Stimulated activated naive CD8-positive, alpha-beta T cell treated with anti-CD3 and anti-CD28 coated beads, Interleukin-15, Interleukin-2, amounts not matched to agents 100 ng/mL and 50 ng/mL, for 24 hours (primary cell): ENCODE measurements at regions not wholly inside any gene's neighbourhood (a gene's known extent, or its start where the extent isn't known, plus 50 kb on each side); places are given as distances from the start of the nearest gene placed in this dataset.

Experiments
- H3K27ac Mint-ChIP-seq: one replicate; pipeline ENCODE4 v1.8.0; 2021; ENCODE audit warnings: mild to moderate bottlenecking, mixed read lengths
- H3K27me3 Mint-ChIP-seq: one replicate; pipeline ENCODE4 v1.8.0; 2021; ENCODE audit warnings: mixed read lengths
- H3K36me3 Mint-ChIP-seq: one replicate; pipeline ENCODE4 v1.8.0; 2021; ENCODE audit warnings: low read depth, mixed read lengths
- H3K4me1 Mint-ChIP-seq: one replicate; pipeline ENCODE4 v1.8.0; 2021; ENCODE audit warnings: low read depth, mixed read lengths
- H3K4me3 Mint-ChIP-seq: one replicate; pipeline ENCODE4 v1.8.0; 2021; ENCODE audit warnings: mild to moderate bottlenecking, mixed read lengths
- H3K9me3 Mint-ChIP-seq: one replicate; pipeline ENCODE4 v1.8.0; 2021; ENCODE audit warnings: mixed read lengths

DNA sequence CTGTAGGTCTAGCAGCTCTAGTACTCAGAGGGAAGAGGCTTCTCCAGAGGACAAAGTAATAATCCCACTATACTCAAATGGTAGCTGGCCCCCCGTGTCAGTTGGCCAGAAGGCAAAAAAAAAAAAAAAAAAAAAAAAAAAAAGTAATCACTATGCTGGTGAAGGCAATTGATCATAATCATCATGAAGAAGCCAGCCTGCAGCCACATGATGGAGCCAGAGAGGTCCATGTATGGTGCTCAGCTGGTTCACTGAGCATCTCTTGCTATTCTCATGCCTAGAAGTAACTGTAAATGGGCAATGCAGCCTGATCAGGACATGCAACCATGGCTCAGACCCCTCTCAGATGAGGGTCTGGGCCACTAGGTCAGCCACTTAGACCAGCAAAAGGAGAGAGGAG is 378.8 kb downstream of the MED13L start:
- no peaks in the 10 kb centered on the region for H3K4me1 Mint-ChIP-seq
- H3K27me3 Mint-ChIP-seq: peaks cover 21% of the 10 kb centered on the region
- H3K4me3 Mint-ChIP-seq: no peak overlapping the region
- no peak overlapping the region for H3K27ac Mint-ChIP-seq
- no peaks in the 10 kb centered on the region for H3K36me3 Mint-ChIP-seq
- peaks cover 10% of the 10 kb centered on the region for H3K9me3 Mint-ChIP-seq

DNA sequence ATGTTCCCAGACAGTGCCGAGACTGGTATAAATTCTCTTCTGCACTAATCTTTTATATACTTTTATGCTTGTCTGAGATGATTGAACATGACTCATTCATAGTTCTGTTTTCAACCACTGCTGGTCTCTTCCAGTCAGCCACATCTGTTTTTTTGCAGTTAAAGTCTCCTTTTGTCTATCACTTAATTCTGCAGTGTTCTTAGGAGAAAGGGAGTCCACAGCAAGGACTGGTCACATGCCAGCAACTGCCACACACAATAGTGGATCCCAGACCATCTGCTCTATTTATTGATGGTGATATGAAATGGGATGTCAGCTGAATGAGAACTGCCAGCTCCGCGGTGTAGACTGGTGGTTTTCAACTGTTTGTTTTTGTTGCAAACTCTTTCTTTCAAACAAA is 379.8 kb downstream of the MED13L start:
- Mint-ChIP-seq H3K36me3 (no peaks in the 10 kb centered on the region), H3K27ac (no peak overlapping the region), H3K9me3 (peaks cover 4% of the 10 kb centered on the region), H3K27me3 (peaks cover 25% of the 10 kb centered on the region), H3K4me1 (no peaks in the 10 kb centered on the region), H3K4me3 (no peak overlapping the region)

DNA sequence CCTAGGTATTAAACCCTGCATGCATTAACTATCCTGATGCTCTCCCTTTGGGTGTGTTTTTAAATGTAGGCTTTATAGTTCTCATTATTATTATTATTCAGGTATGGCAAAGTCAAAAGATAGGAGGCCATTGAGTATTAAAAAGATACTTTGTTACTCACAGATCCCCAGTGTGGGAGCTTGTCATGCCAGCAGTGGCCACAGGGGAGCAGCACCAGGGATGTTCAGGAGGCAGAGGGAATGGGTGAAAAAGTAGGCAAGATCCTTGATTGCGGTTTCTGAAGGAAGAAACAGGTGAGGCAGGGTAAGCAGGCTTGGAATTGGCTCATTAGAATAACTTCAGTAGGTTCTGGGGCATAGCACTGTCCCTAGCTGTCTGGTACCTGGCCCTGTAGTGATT is 382.2 kb downstream of the MED13L start:
- Mint-ChIP-seq H3K9me3 (peaks cover 4% of the 10 kb centered on the region), H3K4me1 (no peaks in the 10 kb centered on the region), H3K4me3 (no peak overlapping the region), H3K27me3 (peaks cover 22% of the 10 kb centered on the region), H3K27ac (no peak overlapping the region), H3K36me3 (no peaks in the 10 kb centered on the region)

DNA sequence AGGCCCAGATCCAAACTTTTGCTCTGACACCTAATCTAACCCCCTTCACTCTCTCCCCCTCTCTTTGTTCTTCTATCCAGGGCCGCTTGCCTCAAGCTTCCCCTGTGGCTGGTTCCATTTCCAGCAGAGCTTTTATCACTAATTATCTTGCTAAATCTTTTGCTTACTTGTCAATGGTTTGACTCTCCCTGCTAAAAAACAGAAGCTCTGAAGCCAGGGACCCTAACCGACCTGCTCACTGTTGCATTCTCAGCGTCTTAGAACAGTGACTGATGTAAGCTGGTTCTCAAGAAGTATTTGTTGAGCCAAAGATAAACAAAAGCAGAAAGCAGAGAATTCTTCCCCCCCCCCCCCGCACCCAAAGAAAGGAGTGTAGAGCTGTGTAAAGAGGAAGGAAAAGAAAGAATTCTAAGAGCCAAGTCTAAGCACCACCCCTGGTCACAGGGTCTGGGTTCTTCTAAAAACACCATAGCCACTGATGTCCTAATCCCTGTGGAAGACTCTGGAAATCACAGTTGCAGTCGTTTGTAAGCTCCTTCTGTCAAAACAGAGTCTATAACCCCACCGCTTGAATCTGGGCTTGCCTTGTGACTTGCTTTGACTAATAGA is 385.8 kb downstream of the MED13L start:
- no peaks in the 10 kb centered on the region for H3K4me1 Mint-ChIP-seq
- peaks cover 4% of the 10 kb centered on the region for H3K9me3 Mint-ChIP-seq
- no peak overlapping the region for H3K27ac Mint-ChIP-seq
- peaks cover 22% of the 10 kb centered on the region for H3K27me3 Mint-ChIP-seq
- no peak overlapping the region for H3K4me3 Mint-ChIP-seq
- no peaks in the 10 kb centered on the region for H3K36me3 Mint-ChIP-seq

DNA sequence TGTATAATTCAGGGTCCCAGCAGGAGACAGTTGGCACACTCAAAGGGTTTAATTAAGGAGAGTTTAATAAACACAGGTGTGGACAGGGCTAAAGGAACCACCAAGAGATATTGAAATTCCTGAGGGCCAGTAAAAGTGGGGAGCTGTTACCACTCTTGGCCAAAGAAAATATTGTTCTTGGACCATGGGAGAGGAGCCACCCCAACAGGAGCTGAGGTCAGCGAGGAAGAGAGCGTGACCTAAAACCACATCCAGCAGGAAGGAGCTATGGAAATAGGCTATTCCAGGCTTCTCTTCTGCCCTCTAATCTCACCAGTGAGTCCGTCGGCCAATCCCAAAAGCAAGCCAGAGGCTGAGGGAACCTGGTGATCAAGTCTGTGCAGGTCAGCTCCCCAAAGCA is 390.8 kb downstream of the MED13L start:
- Mint-ChIP-seq H3K4me1 (no peaks in the 10 kb centered on the region), H3K4me3 (no peak overlapping the region), H3K27ac (no peak overlapping the region), H3K27me3 (peaks cover 13% of the 10 kb centered on the region), H3K36me3 (no peaks in the 10 kb centered on the region), H3K9me3 (no peaks in the 10 kb centered on the region)

DNA sequence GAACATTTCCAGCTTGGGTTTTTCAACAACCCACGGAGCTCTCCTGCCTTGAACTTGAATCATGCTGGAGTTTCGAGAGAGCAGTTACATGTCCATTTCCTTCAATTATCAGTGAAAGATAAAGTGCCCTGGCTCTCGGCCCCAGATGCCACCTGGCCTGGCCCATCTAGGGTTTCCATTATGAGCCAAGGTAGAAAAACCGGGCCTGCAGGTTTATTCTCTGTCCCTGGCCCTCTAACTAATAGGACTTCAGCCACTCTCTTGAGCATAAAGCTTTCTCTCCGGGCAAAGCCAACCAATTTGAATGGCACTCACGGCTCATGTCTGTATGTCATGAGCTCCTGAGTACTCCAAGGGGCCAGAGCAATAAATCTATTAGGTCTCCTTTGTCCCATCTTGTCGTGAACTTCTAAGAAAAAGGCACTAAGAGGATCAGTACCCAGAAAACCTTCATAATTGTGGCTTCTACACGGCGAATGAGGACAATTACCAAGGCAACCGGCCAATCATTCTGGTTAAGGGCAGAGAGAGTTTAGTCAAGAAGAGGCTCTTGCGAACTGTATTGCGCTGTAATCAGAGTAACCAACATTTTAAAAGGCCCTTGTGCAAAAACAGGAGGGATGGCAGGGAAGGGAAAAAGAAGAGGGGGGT is 392.3 kb downstream of the MED13L start:
- Mint-ChIP-seq H3K36me3 (no peaks in the 10 kb centered on the region), H3K4me3 (no peak overlapping the region), H3K27me3 (peaks cover 13% of the 10 kb centered on the region), H3K9me3 (no peaks in the 10 kb centered on the region), H3K4me1 (no peaks in the 10 kb centered on the region), H3K27ac (no peak overlapping the region)

DNA sequence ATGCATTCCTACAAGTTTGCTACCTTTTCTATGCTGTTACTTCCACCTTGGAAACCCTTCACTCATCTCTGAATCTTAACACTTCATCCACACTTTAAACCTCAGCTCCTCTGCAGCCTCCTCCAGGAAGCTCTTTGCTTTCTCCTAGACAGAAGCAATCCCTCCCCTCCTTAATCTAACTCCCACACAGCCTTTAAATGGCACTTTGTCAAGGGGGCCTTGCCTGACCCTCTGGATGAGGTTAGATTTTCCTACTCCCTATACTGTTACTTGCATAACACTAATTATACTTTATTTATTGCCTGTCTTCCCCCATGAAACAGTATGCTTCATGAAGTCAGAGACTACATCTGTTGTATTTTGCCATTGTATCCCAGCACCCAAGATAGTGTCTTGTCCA is 394.6 kb downstream of the MED13L start:
- H3K4me3 Mint-ChIP-seq: no peak overlapping the region
- no peak overlapping the region for H3K27ac Mint-ChIP-seq
- no peaks in the 10 kb centered on the region for H3K36me3 Mint-ChIP-seq
- H3K4me1 Mint-ChIP-seq: no peaks in the 10 kb centered on the region
- H3K9me3 Mint-ChIP-seq: no peaks in the 10 kb centered on the region
- H3K27me3 Mint-ChIP-seq: peaks cover 19% of the 10 kb centered on the region

DNA sequence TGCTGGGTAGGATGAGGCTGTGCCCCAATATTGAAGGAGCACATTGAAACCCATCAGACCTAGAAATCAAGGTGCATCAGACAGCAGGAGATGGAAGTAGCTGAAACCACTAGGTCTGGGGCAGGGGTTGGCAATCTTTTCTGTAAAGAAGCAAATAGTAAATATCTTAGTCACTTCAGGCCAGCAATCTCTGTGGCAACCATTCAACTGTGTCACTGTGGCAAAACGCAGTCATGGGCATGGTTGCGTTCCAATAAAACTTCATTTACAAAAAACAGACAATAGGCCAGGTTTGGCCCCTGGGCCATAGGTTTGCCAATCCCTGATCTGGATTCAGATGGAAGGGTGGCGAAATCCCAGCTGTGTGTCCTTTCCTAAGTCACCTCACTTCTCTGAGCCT is 397.3 kb downstream of the MED13L start:
- H3K27me3 Mint-ChIP-seq: peaks cover 13% of the 10 kb centered on the region
- H3K4me3 Mint-ChIP-seq: no peak overlapping the region
- no peak overlapping the region for H3K27ac Mint-ChIP-seq
- H3K36me3 Mint-ChIP-seq: no peaks in the 10 kb centered on the region
- no peaks in the 10 kb centered on the region for H3K9me3 Mint-ChIP-seq
- no peaks in the 10 kb centered on the region for H3K4me1 Mint-ChIP-seq

DNA sequence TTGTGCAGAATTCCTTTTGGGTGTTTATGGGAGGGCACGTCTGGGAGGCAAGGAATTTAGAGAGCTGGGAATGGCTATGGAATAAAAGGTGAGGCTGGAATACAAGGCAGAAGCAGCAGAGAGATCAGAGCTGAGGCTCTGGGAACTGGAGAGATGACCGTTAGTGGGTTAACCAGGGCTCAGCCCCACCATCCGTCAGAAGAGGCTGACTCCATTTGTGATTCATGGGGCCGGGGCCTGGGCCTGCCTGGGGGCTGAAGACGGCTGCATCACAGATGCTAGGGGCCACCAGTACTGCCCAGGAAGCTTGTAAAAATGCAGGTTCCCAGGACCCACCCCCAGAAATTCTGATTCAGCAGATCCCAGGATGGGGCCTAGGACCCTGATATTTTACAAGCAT is 398.1 kb downstream of the MED13L start:
- peaks cover 17% of the 10 kb centered on the region for H3K27me3 Mint-ChIP-seq
- no peaks in the 10 kb centered on the region for H3K4me1 Mint-ChIP-seq
- H3K36me3 Mint-ChIP-seq: no peaks in the 10 kb centered on the region
- no peak overlapping the region for H3K27ac Mint-ChIP-seq
- no peak overlapping the region for H3K4me3 Mint-ChIP-seq
- no peaks in the 10 kb centered on the region for H3K9me3 Mint-ChIP-seq

DNA sequence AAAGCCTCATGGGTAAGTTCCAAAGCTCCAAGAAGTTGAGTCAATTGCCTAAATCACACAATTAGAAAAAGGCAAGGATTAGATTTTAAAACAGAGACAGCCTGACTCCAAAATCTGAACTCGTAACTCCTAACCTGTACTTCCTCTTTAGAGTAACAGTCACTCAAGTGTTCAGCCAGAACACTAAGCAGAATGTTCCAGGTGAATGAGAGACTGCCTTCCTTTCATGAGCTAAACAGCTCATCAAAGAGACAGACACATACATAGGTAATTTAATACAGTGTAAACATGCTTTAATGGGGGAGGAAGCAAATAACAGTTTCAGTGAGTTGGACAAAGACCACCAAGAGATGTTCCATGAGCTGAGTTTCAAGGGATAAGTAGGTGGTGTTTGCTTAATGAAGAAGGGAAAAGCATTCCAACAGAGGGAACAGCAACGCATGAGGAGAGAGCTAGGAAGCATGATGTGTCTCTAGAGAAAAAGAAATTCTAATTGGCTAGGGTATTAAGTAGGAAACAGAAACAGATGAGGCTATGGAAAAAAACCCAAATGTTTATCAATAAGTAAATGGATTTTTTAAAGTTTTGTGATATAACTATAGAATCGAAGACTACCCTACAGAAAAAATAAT is 403.9 kb downstream of the MED13L start:
- no peaks in the 10 kb centered on the region for H3K4me1 Mint-ChIP-seq
- H3K4me3 Mint-ChIP-seq: no peak overlapping the region
- H3K9me3 Mint-ChIP-seq: no peaks in the 10 kb centered on the region
- no peaks in the 10 kb centered on the region for H3K36me3 Mint-ChIP-seq
- peaks cover 35% of the 10 kb centered on the region for H3K27me3 Mint-ChIP-seq
- H3K27ac Mint-ChIP-seq: no peak overlapping the region

DNA sequence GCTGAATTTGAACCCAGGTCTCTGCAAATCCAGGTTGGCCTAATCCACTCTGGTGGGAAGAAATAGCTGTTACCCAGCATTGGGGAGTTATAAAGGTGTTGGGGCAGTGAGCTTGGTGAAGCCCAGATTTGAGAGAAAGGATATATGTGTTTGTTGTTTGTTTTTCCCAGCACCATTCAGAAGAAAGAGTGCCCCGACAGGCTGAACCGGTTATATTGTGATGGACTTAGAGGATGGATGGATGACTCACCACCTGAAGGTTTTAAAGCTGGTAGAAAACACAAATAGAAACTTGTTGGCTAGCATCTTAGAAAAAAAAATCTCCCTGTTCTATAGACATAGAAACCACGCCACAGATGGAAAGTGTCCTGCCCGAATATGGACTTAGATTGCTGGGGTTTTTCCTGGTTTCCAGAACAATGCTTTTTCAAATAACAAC is 404.6 kb downstream of the MED13L start:
- H3K36me3 Mint-ChIP-seq: no peaks in the 10 kb centered on the region
- H3K9me3 Mint-ChIP-seq: no peaks in the 10 kb centered on the region
- no peak overlapping the region for H3K4me3 Mint-ChIP-seq
- H3K4me1 Mint-ChIP-seq: no peaks in the 10 kb centered on the region
- H3K27ac Mint-ChIP-seq: no peak overlapping the region
- H3K27me3 Mint-ChIP-seq: peaks cover 38% of the 10 kb centered on the region

DNA sequence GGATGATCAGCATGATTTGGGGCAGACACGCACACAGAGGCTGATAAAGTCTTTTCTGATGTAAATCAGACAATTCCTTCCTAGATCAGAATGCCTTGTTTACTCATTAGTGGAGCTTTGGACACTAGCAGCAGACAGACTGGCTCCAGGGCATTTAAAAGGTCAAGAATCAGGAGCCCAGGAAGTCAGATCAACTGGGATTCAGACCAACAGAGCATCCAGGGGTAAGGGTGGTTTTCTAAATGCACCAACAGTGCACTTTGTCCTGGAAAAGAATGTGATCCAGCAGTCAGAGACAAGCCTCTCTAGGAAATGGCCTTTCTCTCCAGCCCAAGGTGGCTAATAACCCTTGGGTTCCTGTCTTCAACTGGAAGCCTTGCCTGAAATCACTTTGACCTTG is 405.3 kb downstream of the MED13L start:
- H3K9me3 Mint-ChIP-seq: no peaks in the 10 kb centered on the region
- H3K4me1 Mint-ChIP-seq: no peaks in the 10 kb centered on the region
- no peaks in the 10 kb centered on the region for H3K36me3 Mint-ChIP-seq
- no peak overlapping the region for H3K4me3 Mint-ChIP-seq
- peaks cover 39% of the 10 kb centered on the region for H3K27me3 Mint-ChIP-seq
- H3K27ac Mint-ChIP-seq: no peak overlapping the region

DNA sequence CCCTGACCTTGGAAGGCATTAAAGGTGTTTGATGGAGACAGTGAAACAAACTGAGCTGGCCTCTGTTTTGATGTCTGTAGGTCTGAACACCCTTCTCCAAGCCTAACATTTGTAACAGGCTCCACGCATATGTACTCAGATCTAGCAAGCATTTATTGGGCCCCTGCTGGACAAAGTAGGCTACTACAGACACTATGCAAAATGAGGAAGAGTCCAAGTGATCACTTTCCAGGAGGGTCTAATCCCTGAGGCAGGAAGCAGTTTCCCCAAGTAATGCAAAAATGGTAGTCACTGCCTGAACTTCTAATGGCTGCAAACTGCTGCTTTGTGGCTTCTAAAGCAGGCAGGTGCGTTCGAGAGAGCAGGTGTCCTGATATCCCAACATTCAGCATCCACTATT is 405.8 kb downstream of the MED13L start:
- Mint-ChIP-seq H3K36me3 (no peaks in the 10 kb centered on the region), H3K9me3 (no peaks in the 10 kb centered on the region), H3K4me1 (no peaks in the 10 kb centered on the region), H3K4me3 (no peak overlapping the region), H3K27ac (no peak overlapping the region), H3K27me3 (peaks cover 38% of the 10 kb centered on the region)

DNA sequence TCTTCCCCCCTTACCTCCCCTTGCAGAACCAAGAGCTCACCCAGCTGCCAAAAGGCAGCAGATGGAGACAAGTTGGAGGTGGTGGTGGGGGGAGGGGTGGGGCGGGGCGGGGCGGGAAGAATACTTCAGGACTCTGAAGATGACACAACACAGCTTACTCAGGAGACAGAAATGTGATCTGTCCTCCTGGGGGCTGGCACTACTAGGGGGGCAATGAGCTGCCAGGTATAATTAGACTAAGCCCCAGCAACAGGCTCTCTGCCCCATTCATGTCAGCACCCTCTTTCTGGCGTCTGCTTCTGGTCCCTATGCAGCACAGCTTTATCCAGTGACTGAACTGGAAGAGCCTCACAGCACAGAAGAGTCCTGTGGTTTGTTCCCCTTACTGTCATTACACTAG is 407.0 kb downstream of the MED13L start:
- H3K4me1 Mint-ChIP-seq: no peaks in the 10 kb centered on the region
- H3K9me3 Mint-ChIP-seq: no peaks in the 10 kb centered on the region

DNA sequence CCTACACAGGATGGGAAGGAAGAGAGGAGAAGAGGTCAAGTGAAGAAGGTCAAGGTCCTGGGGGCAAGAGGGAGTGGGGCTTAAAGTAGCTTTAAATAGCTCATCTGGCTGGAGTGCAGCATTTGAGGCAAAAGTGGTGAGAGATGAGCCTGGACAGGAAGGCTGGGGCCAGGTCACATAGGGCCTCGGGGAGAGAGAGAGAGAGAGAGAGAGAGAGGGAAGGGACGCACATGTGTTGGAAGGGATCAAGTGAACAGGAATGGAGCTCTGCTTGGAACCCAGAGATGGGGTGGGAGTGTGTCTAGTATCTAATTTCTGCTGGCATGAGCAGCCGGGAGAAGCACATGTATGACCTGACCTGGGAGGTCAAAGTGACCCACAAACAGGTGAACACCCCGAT is 407.5 kb downstream of the MED13L start:
- Mint-ChIP-seq H3K4me1 (no peaks in the 10 kb centered on the region), H3K9me3 (no peaks in the 10 kb centered on the region), H3K36me3 (no peaks in the 10 kb centered on the region), H3K4me3 (no peak overlapping the region), H3K27me3 (peaks cover 38% of the 10 kb centered on the region), H3K27ac (no peak overlapping the region)

More for the DNA sequence above, 407.0 kb downstream of the MED13L start:
- Mint-ChIP-seq H3K36me3 (no peaks in the 10 kb centered on the region), H3K27ac (no peak overlapping the region), H3K4me3 (no peak overlapping the region), H3K27me3 (peaks cover 38% of the 10 kb centered on the region)

DNA sequence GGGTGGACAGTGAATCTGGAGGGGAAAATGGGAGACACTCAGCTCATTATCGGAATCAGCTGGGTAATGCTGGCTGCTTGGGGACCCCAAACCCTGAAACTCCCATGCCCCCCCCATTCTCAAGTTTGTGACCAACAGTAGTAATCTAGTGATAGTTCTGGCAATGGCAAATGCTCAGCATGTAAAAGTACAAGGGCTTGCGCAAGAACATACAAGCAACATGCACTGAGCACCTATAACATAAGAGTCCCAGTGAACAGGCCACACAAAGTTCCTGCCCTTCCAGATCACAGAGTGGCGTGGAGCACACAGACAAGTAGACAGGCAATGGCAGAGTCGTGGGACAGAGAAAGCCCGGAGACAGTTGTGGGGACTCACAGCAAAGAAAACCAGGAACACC is 407.9 kb downstream of the MED13L start:
- no peaks in the 10 kb centered on the region for H3K9me3 Mint-ChIP-seq
- no peak overlapping the region for H3K4me3 Mint-ChIP-seq
- H3K36me3 Mint-ChIP-seq: no peaks in the 10 kb centered on the region
- H3K27ac Mint-ChIP-seq: no peak overlapping the region
- H3K4me1 Mint-ChIP-seq: no peaks in the 10 kb centered on the region
- H3K27me3 Mint-ChIP-seq: peaks cover 36% of the 10 kb centered on the region
